HK-2 (cell line): ENCODE measurements at regions not wholly inside any gene's neighbourhood (a gene's known extent, or its start where the extent isn't known, plus 50 kb on each side); places are given as distances from the start of the nearest gene placed in this dataset.
A peak's percentile ranks its signal among the peaks of the same experiment; 100 is the strongest.

Source experiments
- DNase-seq: peaks from one replicate; pipeline ENCODE4 v3.0.0-alpha.2; 2018; ENCODE audit not compliant: unreplicated experiment

- no peak for DNase-seq
Measured at GRCh38 chr17:55582897-55583296, 71.6 kb upstream of the SMIM36 start.

- DNase-seq: no peak
Measured at GRCh38 chr17:55580596-55581133, 69.4 kb upstream of the SMIM36 start.

- DNase-seq: peak; percentile 66
Measured at GRCh38 chr17:55577687-55578086, 66.4 kb upstream of the SMIM36 start.

GRCh38 chr17:55576996-55577586, 65.8 kb upstream of the SMIM36 start:
- peak; percentile 24 for DNase-seq

- no peak for DNase-seq
Measured at GRCh38 chr17:55576237-55576995, 65.2 kb upstream of the SMIM36 start.

GRCh38 chr17:55575058-55575636, 63.9 kb upstream of the SMIM36 start:
- no peak for DNase-seq

GRCh38 chr17:55572599-55572998, 61.3 kb upstream of the SMIM36 start:
- no peak for DNase-seq

GRCh38 chr17:55572139-55572538, 60.9 kb upstream of the SMIM36 start:
- DNase-seq: no peak

GRCh38 chr17:55571095-55571494, 59.8 kb upstream of the SMIM36 start:
- DNase-seq: no peak

- DNase-seq: no peak
Measured at GRCh38 chr17:55570391-55570790, 59.1 kb upstream of the SMIM36 start.

GRCh38 chr17:55567240-55568214, 56.3 kb upstream of the SMIM36 start:
- no peak for DNase-seq

GRCh38 chr17:55564081-55564480, 52.8 kb upstream of the SMIM36 start:
- DNase-seq: no peak

- DNase-seq: no peak
Measured at GRCh38 chr17:55563363-55563762, 52.1 kb upstream of the SMIM36 start.

GRCh38 chr17:55561973-55562495, 50.8 kb upstream of the SMIM36 start:
- no peak for DNase-seq

- no peak for DNase-seq
Measured at GRCh38 chr17:55561316-55561972, 50.2 kb upstream of the SMIM36 start.
